B cell (primary cell): ENCODE measurements at regions not wholly inside any gene's neighbourhood (a gene's known extent, or its start where the extent isn't known, plus 50 kb on each side); places are given as distances from the start of the nearest gene placed in this dataset.

ENCODE experiments used
- ATAC-seq: fragments of 200-7000 bp; cut with Tn5 transposase; one replicate; pipeline ENCODE4 v1.10.0; 2021; ENCODE audit warnings: low read depth, mild to moderate bottlenecking, moderate number of reproducible peaks, moderate library complexity
- CTCF ChIA-PET: fragments of 350-600 bp; sonication (Branson Sonifier 250); formaldehyde crosslinking; loops from one replicate; lab custom pipeline; 2021; ENCODE audit warnings: antibody characterized with exemption, inconsistent platforms; lab: Charles Lee
- POLR2A ChIA-PET: fragments of 350-600 bp; sonication (Branson Sonifier 250); formaldehyde crosslinking; loops from one replicate; lab custom pipeline; 2021; ENCODE audit warnings: antibody characterized with exemption; lab: Charles Lee
- DNase-seq: peaks from one replicate; pipeline ENCODE4 v3.0.0; 2013
- H2AFZ ChIP-seq: 2 replicates; pipeline ENCODE4 v1.6.1; 2012; ENCODE audit warnings: mild to moderate bottlenecking, low read depth, low read length; ENCODE audit not compliant: insufficient read depth, poor library complexity, severe bottlenecking
- H3K27ac ChIP-seq, 2 donors: 1 replicate in 1 of 2; 2 replicates in 1 of 2; pipeline ENCODE4 v1.5.1; 2012 to 2013; ENCODE audit warnings: low read length in 2 of 2, mild to moderate bottlenecking in 2 of 2, moderate library complexity in 1 of 2
- H3K27me3 ChIP-seq, 4 experiments: fragments of 200-600 bp in 1 of 4; sonication (generic) in 1 of 4; replicated peaks in 1 of 4; 1 replicate in 2 of 4; 2 replicates in 2 of 4; pipeline versions ENCODE4 v1.6.1 to v1.7.0; 2013 to 2016; ENCODE audit warnings: low read length in 3 of 4, mild to moderate bottlenecking in 2 of 4, mixed read lengths in 1 of 4, moderate library complexity in 1 of 4; ENCODE audit not compliant: insufficient read depth in 4 of 4, control insufficient read depth in 3 of 4; ENCODE audit errors: control extremely low read depth in 1 of 4
- H3K36me3 ChIP-seq, 2 experiments: replicated peaks in 1 of 2; 1 replicate in 1 of 2; 2 replicates in 1 of 2; pipeline versions ENCODE4 v1.6.1 to v1.7.1; 2013; ENCODE audit warnings: low read length in 1 of 2; ENCODE audit not compliant: insufficient read depth in 2 of 2, control insufficient read depth in 1 of 2; ENCODE audit errors: control extremely low read depth in 1 of 2, extremely low read depth in 1 of 2
- H3K4me1 ChIP-seq, 2 donors: fragments of 200-600 bp in 1 of 2; sonication (generic) in 1 of 2; 1 replicate in 1 of 2; 2 replicates in 1 of 2; pipeline versions ENCODE4 v1.5.1 to v1.6.1; 2013 to 2017; ENCODE audit warnings: low read length in 2 of 2; ENCODE audit not compliant: control insufficient read depth in 2 of 2, insufficient read depth in 2 of 2
- H3K4me2 ChIP-seq: replicated peaks from 2 replicates; pipeline ENCODE3; 2012; ENCODE audit warnings: mild to moderate bottlenecking, low read depth, low read length; ENCODE audit not compliant: poor library complexity, severe bottlenecking
- H3K4me3 ChIP-seq, 5 experiments: fragments of 200-600 bp in 1 of 5; sonication (generic) in 1 of 5; 1 replicate in 3 of 5; 2 replicates in 2 of 5; pipeline versions ENCODE4 v1.5.1 to v1.7.0; 2011 to 2016; ENCODE audit warnings: low read length in 4 of 5, mild to moderate bottlenecking in 4 of 5, low read depth in 2 of 5, control low read depth in 1 of 5, moderate library complexity in 1 of 5; ENCODE audit not compliant: insufficient read depth in 1 of 5; ENCODE audit errors: control extremely low read depth in 1 of 5, extremely low read depth in 1 of 5
- H3K79me2 ChIP-seq: fragments of 200-600 bp; sonication (generic); one replicate; pipeline ENCODE4 v1.6.0; 2016; ENCODE audit warnings: low read length; ENCODE audit not compliant: control insufficient read depth, insufficient read depth
- H3K9ac ChIP-seq: fragments of 200-600 bp; sonication (generic); 2 replicates; pipeline ENCODE4 v1.6.1; 2017; ENCODE audit warnings: mild to moderate bottlenecking, low read length, moderate library complexity
- H3K9me3 ChIP-seq, 3 donors: one replicate each; pipeline versions ENCODE4 v1.6.1 to v1.7.1; 2013; ENCODE audit warnings: low read length in 2 of 3; ENCODE audit not compliant: control insufficient read depth in 2 of 3, insufficient read depth in 1 of 3; ENCODE audit errors: control extremely low read depth in 1 of 3
- H4K20me1 ChIP-seq: 2 replicates; pipeline ENCODE4 v1.6.0; 2012; ENCODE audit warnings: mild to moderate bottlenecking, low read length; ENCODE audit not compliant: insufficient read depth, control insufficient read depth, poor library complexity, severe bottlenecking
- H3K27ac Mint-ChIP-seq: one replicate; pipeline ENCODE4 v1.8.0; 2021; ENCODE audit warnings: mixed read lengths
- H3K27me3 Mint-ChIP-seq: one replicate; pipeline ENCODE4 v1.8.0; 2021; ENCODE audit warnings: mixed read lengths
- H3K4me1 Mint-ChIP-seq: one replicate; pipeline ENCODE4 v1.8.0; 2021; ENCODE audit warnings: mixed read lengths
- H3K4me3 Mint-ChIP-seq: one replicate; pipeline ENCODE4 v1.8.0; 2021; ENCODE audit warnings: mixed read lengths
- H3K9me3 Mint-ChIP-seq: one replicate; pipeline ENCODE4 v1.8.0; 2022; ENCODE audit warnings: mixed read lengths; ENCODE audit not compliant: insufficient read depth
- EZH2 ChIP-seq: IDR thresholded peaks from 2 replicates; pipeline ENCODE4 v1.6.1; 2012; ENCODE audit warnings: borderline replicate concordance, low read depth, mild to moderate bottlenecking, moderate library complexity, low read length; ENCODE audit not compliant: insufficient read depth, poor library complexity, severe bottlenecking
- WGBS: methylation state at CpG from one replicate; pipeline ENCODE4 v1.1.5; 2013; ENCODE audit warnings: missing lambda C conversion rate; ENCODE audit not compliant: insufficient coverage; 5-methylcytosine and 5-hydroxymethylcytosine counted together
- intact Hi-C: fragments of 100-400 bp; cut with micrococcal nuclease; formaldehyde crosslinking; loops from one replicate; pipeline ENCODE4 v1.10.0; 2022
- TF ChIP-seq, protein P1 (sequence below): fragments of 200-600 bp; IDR thresholded peaks from one replicate; pipeline ENCODE4 v1.8.0; 2022; ENCODE audit warnings: antibody characterized with exemption, mild to moderate bottlenecking

DNA sequence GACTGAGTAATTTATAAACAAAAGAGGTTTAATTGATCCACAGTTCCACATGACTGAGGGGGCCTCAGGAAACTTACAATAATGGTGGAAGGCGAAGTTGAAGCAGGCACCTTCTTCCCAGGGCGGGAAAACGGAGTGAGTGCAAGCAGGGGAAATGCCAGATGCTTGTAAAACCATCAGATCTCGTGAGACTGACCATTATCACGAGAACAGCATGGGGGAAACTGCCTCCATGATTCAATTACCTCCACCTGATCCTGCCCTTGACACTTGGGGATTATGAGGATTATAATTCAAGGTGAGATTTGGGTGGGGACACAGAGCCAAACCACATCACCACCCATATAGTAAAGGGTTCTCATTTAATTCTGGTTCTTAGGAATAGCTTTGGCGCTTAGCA lies 219.5 kb upstream of the ATP5MC3 start:
- intact Hi-C loops, result no loop called here
- Mint-ChIP-seq H3K4me3 (no peak overlapping the region), H3K4me1 (no peaks in the 10 kb centered on the region), H3K27ac (no peak overlapping the region), H3K9me3 (no peaks in the 10 kb centered on the region), H3K27me3 (peaks cover 6% of the 10 kb centered on the region)
- H3K4me2 ChIP-seq, result no peak overlapping the region
- H3K79me2 ChIP-seq, result no peaks in the 10 kb centered on the region
- H3K4me1 ChIP-seq, result no peaks in the 10 kb centered on the region
- CTCF ChIA-PET, result no interaction called here
- H3K27me3 ChIP-seq, result no peaks in the 10 kb centered on the region
- H3K9me3 ChIP-seq, result no peaks in the 10 kb centered on the region
- DNase-seq (no peak), ATAC-seq (no peak)
- H3K36me3 ChIP-seq, result no peaks in the 10 kb centered on the region
- WGBS, result 92% methylated on average over 2 of the region's 6 CpGs
- POLR2A ChIA-PET, result no interaction called here
- H3K27ac ChIP-seq, result no peak overlapping the region
- TF ChIP-seq, protein P1, sequence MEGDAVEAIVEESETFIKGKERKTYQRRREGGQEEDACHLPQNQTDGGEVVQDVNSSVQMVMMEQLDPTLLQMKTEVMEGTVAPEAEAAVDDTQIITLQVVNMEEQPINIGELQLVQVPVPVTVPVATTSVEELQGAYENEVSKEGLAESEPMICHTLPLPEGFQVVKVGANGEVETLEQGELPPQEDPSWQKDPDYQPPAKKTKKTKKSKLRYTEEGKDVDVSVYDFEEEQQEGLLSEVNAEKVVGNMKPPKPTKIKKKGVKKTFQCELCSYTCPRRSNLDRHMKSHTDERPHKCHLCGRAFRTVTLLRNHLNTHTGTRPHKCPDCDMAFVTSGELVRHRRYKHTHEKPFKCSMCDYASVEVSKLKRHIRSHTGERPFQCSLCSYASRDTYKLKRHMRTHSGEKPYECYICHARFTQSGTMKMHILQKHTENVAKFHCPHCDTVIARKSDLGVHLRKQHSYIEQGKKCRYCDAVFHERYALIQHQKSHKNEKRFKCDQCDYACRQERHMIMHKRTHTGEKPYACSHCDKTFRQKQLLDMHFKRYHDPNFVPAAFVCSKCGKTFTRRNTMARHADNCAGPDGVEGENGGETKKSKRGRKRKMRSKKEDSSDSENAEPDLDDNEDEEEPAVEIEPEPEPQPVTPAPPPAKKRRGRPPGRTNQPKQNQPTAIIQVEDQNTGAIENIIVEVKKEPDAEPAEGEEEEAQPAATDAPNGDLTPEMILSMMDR, result no peak
- TF ChIP-seq EZH2, result no peak
- no peak overlapping the region for H3K4me3 ChIP-seq
- H2AFZ ChIP-seq, result no peak overlapping the region
- H4K20me1 ChIP-seq, result no peaks in the 10 kb centered on the region
- H3K9ac ChIP-seq, result no peak overlapping the region

DNA sequence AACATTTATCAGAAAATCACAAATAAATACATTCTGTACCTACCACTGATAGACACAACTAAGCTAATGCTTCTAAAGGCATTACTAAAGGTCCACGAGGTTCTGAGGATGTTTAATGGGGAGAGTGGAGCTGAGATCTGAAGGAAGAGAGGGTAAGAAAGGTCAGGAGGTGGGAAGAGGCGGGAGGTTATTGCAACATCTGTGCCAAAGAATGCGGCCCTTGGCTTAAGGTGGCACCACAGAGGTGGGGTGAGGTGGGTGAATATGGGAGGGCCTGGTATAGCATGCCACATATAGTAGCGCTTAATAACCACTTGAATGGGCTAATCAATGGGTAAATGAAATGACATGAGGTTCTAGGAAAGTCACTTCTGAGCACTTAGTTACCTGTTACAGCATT lies 217.8 kb upstream of the ATP5MC3 start:
- peaks cover 9% of the 10 kb centered on the region for H3K27me3 Mint-ChIP-seq
- H3K4me1 Mint-ChIP-seq, result no peaks in the 10 kb centered on the region
- Histone ChIP-seq H3K36me3 (no peaks in the 10 kb centered on the region), H3K9ac (no peak overlapping the region), H3K9me3 (no peaks in the 10 kb centered on the region), H4K20me1 (no peaks in the 10 kb centered on the region), H3K27me3 (no peaks in the 10 kb centered on the region), H3K4me3 (no peak overlapping the region), H3K4me1 (no peaks in the 10 kb centered on the region), H3K79me2 (no peaks in the 10 kb centered on the region), H2AFZ (no peak overlapping the region), H3K4me2 (no peak overlapping the region), H3K27ac (no peak overlapping the region)
- no peak for TF ChIP-seq EZH2
- TF ChIP-seq, protein P1, result no peak
- WGBS, result 72% methylated on average over 3 of the region's 4 CpGs
- CTCF ChIA-PET, result no interaction called here
- no peaks in the 10 kb centered on the region for H3K9me3 Mint-ChIP-seq
- no peak overlapping the region for H3K4me3 Mint-ChIP-seq
- H3K27ac Mint-ChIP-seq, result no peak overlapping the region
- DNase-seq, result no peak
- ATAC-seq, result no peak
- POLR2A ChIA-PET, result no interaction called here
- intact Hi-C loops, result no loop called here
